Neural progenitor cell (in vitro differentiated cells): ENCODE measurements at regions not wholly inside any gene's neighbourhood (a gene's known extent, or its start where the extent isn't known, plus 50 kb on each side); places are given as distances from the start of the nearest gene placed in this dataset.

Experiments
- EZH2 ChIP-seq: fragments of 200-600 bp; sonication (generic); IDR thresholded peaks from 2 replicates; pipeline ENCODE4 v1.6.1; 2017; ENCODE audit warnings: antibody characterized with exemption, mild to moderate bottlenecking, moderate library complexity
- EZH2phosphoT487 ChIP-seq: fragments of 200-600 bp; sonication (generic); IDR thresholded peaks from 2 replicates; pipeline ENCODE4 v1.6.1; 2017; ENCODE audit warnings: antibody characterized with exemption
- TF ChIP-seq, protein P1 (sequence below): fragments of 200-600 bp; sonication (generic); IDR thresholded peaks from 2 replicates; pipeline ENCODE4 v1.5.1; 2017; ENCODE audit warnings: antibody characterized with exemption, mild to moderate bottlenecking

GRCh38 chr3:101942356-101942755, 93.0 kb downstream of the NFKBIZ start:
- TF ChIP-seq, protein P1, sequence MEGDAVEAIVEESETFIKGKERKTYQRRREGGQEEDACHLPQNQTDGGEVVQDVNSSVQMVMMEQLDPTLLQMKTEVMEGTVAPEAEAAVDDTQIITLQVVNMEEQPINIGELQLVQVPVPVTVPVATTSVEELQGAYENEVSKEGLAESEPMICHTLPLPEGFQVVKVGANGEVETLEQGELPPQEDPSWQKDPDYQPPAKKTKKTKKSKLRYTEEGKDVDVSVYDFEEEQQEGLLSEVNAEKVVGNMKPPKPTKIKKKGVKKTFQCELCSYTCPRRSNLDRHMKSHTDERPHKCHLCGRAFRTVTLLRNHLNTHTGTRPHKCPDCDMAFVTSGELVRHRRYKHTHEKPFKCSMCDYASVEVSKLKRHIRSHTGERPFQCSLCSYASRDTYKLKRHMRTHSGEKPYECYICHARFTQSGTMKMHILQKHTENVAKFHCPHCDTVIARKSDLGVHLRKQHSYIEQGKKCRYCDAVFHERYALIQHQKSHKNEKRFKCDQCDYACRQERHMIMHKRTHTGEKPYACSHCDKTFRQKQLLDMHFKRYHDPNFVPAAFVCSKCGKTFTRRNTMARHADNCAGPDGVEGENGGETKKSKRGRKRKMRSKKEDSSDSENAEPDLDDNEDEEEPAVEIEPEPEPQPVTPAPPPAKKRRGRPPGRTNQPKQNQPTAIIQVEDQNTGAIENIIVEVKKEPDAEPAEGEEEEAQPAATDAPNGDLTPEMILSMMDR, result no peak
- no peak for TF ChIP-seq EZH2
- TF ChIP-seq EZH2phosphoT487, result no peak
